ENCODE measurements at regions not wholly inside any gene's neighbourhood (a gene's known extent, or its start where the extent isn't known, plus 50 kb on each side); places are given as distances from the start of the nearest gene placed in this dataset.

DNA sequence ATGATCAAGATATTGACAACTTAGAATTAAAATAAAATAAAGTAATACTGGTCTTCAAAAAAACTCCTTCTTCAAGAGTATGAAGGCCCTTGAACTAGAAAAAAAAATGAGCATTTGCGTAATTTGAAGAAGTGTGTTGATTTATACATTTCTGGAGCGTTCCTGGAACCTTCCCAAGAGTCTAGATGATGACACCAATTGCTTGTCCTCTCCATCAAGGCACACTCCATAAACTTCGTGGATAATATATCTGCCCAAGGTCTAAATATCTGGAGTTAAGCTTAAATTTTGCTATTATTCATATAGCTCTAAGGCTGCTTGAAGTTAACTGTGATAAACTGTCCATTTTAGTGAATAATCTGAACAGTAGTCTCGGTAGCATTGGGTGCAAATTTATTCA, 361.3 kb upstream of the CNTN5 start:
- WGBS, 2 donors (ENCODE audit: low coverage in 1 of 2): 61 to 67% methylated on average over 3 to 4 of the region's 4 CpGs
- no peak overlapping the region for H3K4me3 ChIP-seq
- intact Hi-C loops (cut with DNase I; ENCODE audit: low total_unique reads): no loop called here
- no peaks in the 10 kb centered on the region for H3K4me1 ChIP-seq
- in situ Hi-C loops (cut with MboI; ENCODE audit: low pct_ligation_motif_present in 1 of 4, low pct_unique_long_range_greater_than_20kb in 1 of 4, low sequenced_read_pairs in 3 of 4): no loop called here
- no peak overlapping the region for H3K27ac ChIP-seq
- H3K9me3 ChIP-seq: no peaks in the 10 kb centered on the region
- no peaks in the 10 kb centered on the region for H3K36me3 ChIP-seq
- TF ChIP-seq EP300 (IDR thresholded peaks at IDR 0.05; ENCODE audit: low read depth) (no peak), POLR2A (IDR thresholded peaks at IDR 0.05) (no peak), POLR2AphosphoS5 (IDR thresholded peaks at IDR 0.05) (no peak)
- TF ChIP-seq, protein P1, sequence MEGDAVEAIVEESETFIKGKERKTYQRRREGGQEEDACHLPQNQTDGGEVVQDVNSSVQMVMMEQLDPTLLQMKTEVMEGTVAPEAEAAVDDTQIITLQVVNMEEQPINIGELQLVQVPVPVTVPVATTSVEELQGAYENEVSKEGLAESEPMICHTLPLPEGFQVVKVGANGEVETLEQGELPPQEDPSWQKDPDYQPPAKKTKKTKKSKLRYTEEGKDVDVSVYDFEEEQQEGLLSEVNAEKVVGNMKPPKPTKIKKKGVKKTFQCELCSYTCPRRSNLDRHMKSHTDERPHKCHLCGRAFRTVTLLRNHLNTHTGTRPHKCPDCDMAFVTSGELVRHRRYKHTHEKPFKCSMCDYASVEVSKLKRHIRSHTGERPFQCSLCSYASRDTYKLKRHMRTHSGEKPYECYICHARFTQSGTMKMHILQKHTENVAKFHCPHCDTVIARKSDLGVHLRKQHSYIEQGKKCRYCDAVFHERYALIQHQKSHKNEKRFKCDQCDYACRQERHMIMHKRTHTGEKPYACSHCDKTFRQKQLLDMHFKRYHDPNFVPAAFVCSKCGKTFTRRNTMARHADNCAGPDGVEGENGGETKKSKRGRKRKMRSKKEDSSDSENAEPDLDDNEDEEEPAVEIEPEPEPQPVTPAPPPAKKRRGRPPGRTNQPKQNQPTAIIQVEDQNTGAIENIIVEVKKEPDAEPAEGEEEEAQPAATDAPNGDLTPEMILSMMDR (IDR thresholded peaks at IDR 0.05): no peak
- H3K27me3 ChIP-seq: no peaks in the 10 kb centered on the region
- no peak for DNase-seq

GRCh38 chr11:98674390-98674789, 346.4 kb upstream of the CNTN5 start:
- no peaks in the 10 kb centered on the region for H3K27me3 ChIP-seq

DNA sequence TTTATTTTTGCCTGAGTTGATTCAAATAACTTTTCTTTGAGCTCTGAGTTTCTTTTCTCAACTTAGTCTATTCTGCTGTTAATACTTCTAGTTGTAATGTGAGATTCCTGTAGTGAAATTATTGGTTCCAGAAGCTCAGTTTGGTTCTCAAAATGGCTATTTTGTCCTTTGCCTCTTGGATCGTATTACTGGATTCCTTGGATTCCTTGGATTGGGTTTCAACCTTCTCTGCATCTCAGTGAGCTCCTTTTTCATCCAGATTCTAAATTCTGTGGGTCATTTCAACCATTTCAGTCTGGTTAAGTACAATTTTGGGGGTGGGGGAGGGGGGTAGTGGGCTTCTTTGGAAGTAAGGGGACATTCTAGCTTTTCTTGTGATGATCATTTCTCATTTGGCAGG, 341.1 kb upstream of the CNTN5 start:
- H3K27me3 ChIP-seq: no peaks in the 10 kb centered on the region
- TF ChIP-seq EP300 (IDR thresholded peaks at IDR 0.05; ENCODE audit: low read depth): no peak
- no peak for TF ChIP-seq POLR2A (IDR thresholded peaks at IDR 0.05)
- no peak for TF ChIP-seq POLR2AphosphoS5 (IDR thresholded peaks at IDR 0.05)
- TF ChIP-seq, protein P1 (IDR thresholded peaks at IDR 0.05): no peak
- no peak overlapping the region for H3K4me3 ChIP-seq
- in situ Hi-C loops (cut with MboI; ENCODE audit: low pct_ligation_motif_present in 1 of 4, low pct_unique_long_range_greater_than_20kb in 1 of 4, low sequenced_read_pairs in 3 of 4): no loop called here
- H3K27ac ChIP-seq: no peak overlapping the region
- 62 to 78% methylated on average over 1 of the region's 1 CpG for WGBS, 2 donors (ENCODE audit: low coverage in 1 of 2)
- DNase-seq: no peak
- no peaks in the 10 kb centered on the region for H3K4me1 ChIP-seq
- H3K9me3 ChIP-seq: peaks cover 4 to 7% of the 10 kb centered on the region in 2 donors
- H3K36me3 ChIP-seq: no peaks in the 10 kb centered on the region
- intact Hi-C loops (cut with DNase I; ENCODE audit: low total_unique reads): no loop called here

More at GRCh38 chr11:98674390-98674789, 346.4 kb upstream of the CNTN5 start:
- no peaks in the 10 kb centered on the region for H3K4me1 ChIP-seq
- in situ Hi-C loops (cut with MboI; ENCODE audit: low pct_ligation_motif_present in 1 of 4, low pct_unique_long_range_greater_than_20kb in 1 of 4, low sequenced_read_pairs in 3 of 4): no loop called here
- TF ChIP-seq, protein P1 (IDR thresholded peaks at IDR 0.05): no peak
- TF ChIP-seq POLR2AphosphoS5 (IDR thresholded peaks at IDR 0.05): no peak
- TF ChIP-seq EP300 (IDR thresholded peaks at IDR 0.05; ENCODE audit: low read depth): no peak
- no peak for TF ChIP-seq POLR2A (IDR thresholded peaks at IDR 0.05)
- 84 to 85% methylated on average over 2 of the region's 2 CpGs for WGBS, 2 donors (ENCODE audit: low coverage in 1 of 2)
- DNase-seq: no peak
- H3K4me3 ChIP-seq: no peak overlapping the region
- intact Hi-C loops (cut with DNase I; ENCODE audit: low total_unique reads): no loop called here
- H3K27ac ChIP-seq: no peak overlapping the region
- H3K9me3 ChIP-seq: peaks cover 4 to 13% of the 10 kb centered on the region in 2 donors
- no peaks in the 10 kb centered on the region for H3K36me3 ChIP-seq

DNA sequence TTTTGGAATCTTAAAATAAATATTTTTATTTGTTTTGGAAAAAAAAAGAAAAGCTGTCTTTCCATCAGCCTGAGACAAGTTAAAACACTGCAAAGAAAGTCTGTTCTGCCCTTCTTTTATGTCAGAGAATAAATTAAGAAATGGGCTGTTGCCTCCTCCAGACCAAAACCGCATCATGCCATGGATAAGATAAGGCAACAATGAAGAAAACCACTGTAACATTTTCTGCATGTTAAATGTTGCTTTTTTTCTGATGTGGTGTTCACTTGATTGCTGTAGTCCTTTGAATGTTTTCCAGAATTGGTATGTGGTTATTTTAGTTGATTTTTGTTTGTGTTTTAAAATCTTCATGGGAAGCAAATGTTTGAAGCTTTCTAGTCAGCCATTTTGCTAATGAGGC, 319.2 kb upstream of the CNTN5 start:
- 88 to 100% methylated on average over 1 of the region's 1 CpG for WGBS, 2 donors (ENCODE audit: low coverage in 1 of 2)
- no peak overlapping the region for H3K4me3 ChIP-seq
- in situ Hi-C loops (cut with MboI; ENCODE audit: low pct_ligation_motif_present in 1 of 4, low pct_unique_long_range_greater_than_20kb in 1 of 4, low sequenced_read_pairs in 3 of 4) (no loop called here), intact Hi-C loops (cut with DNase I; ENCODE audit: low total_unique reads) (no loop called here)
- no peak for DNase-seq
- no peaks in the 10 kb centered on the region for H3K4me1 ChIP-seq
- H3K36me3 ChIP-seq: no peaks in the 10 kb centered on the region
- TF ChIP-seq POLR2AphosphoS5 (IDR thresholded peaks at IDR 0.05) (no peak), EP300 (IDR thresholded peaks at IDR 0.05; ENCODE audit: low read depth) (no peak), POLR2A (IDR thresholded peaks at IDR 0.05) (no peak)
- TF ChIP-seq, protein P1 (IDR thresholded peaks at IDR 0.05): no peak
- no peaks in the 10 kb centered on the region for H3K9me3 ChIP-seq
- H3K27me3 ChIP-seq: no peaks in the 10 kb centered on the region
- H3K27ac ChIP-seq: no peak overlapping the region
